C4-2B (cell line): ENCODE measurements at regions not wholly inside any gene's neighbourhood (a gene's known extent, or its start where the extent isn't known, plus 50 kb on each side); places are given as distances from the start of the nearest gene placed in this dataset.

Source experiments
- H3K27ac ChIP-seq: fragments of 450-650 bp; 2 replicates; pipeline ENCODE4 v1.5.1; 2017
- ZFX ChIP-seq: fragments of 450-650 bp; IDR thresholded peaks from 2 replicates; pipeline ENCODE4 v1.6.1; 2017
- TF ChIP-seq, protein P1 (sequence below): fragments of 450-650 bp; conservative IDR thresholded peaks from 2 replicates; pipeline ENCODE4 v1.5.1; 2017; ENCODE audit warnings: mild to moderate bottlenecking

DNA sequence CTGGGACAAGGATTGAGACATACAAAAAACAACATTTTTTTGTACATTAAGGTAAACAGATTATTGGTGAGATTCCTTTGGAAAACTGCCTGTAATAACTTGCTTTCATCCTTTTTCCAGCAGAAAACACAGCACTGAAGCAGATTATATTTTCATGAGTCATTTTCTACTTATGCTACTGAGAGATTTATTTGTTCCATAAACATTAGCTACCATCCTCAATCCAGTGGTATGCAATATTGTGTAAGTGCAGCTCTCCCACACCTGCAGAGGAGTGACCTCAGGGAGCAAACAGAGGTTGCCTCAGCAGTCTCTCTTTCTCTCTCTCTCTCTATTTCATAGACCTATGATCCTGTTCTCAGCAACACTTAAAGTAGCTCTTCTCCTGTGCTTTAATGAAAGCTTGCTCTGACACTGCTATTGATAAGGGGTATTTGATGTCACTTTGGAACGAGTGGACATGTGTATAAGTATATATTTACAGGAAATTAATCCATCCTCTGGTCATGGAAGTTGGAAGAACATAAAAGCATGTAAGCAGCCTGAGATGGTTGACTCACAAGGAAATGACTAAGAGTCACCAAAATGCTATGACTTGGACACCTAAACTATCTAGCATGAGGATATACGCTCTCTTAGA is 163.7 kb upstream of the SPANXC start:
- H3K27ac ChIP-seq, result no peak overlapping the region
- no peak for TF ChIP-seq ZFX
- TF ChIP-seq, protein P1, sequence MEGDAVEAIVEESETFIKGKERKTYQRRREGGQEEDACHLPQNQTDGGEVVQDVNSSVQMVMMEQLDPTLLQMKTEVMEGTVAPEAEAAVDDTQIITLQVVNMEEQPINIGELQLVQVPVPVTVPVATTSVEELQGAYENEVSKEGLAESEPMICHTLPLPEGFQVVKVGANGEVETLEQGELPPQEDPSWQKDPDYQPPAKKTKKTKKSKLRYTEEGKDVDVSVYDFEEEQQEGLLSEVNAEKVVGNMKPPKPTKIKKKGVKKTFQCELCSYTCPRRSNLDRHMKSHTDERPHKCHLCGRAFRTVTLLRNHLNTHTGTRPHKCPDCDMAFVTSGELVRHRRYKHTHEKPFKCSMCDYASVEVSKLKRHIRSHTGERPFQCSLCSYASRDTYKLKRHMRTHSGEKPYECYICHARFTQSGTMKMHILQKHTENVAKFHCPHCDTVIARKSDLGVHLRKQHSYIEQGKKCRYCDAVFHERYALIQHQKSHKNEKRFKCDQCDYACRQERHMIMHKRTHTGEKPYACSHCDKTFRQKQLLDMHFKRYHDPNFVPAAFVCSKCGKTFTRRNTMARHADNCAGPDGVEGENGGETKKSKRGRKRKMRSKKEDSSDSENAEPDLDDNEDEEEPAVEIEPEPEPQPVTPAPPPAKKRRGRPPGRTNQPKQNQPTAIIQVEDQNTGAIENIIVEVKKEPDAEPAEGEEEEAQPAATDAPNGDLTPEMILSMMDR, result no peak

DNA sequence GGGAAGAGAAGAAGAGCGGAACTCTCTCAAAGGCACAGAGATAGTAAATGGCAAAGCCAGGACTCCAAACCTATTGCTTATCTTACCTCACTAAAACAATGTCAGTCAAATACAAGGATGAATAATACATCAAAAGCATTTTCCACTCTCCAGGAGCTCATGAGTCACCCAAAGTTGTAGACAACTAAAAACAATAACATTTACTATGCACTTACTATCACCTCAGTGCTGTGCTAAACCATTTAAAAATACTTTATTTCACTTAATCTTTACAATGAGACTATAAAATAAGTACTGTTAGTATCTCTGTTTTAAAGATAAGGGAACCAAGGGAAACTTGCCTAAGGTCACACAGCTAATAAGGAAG is 163.2 kb upstream of the SPANXC start:
- H3K27ac ChIP-seq, result no peak overlapping the region

DNA sequence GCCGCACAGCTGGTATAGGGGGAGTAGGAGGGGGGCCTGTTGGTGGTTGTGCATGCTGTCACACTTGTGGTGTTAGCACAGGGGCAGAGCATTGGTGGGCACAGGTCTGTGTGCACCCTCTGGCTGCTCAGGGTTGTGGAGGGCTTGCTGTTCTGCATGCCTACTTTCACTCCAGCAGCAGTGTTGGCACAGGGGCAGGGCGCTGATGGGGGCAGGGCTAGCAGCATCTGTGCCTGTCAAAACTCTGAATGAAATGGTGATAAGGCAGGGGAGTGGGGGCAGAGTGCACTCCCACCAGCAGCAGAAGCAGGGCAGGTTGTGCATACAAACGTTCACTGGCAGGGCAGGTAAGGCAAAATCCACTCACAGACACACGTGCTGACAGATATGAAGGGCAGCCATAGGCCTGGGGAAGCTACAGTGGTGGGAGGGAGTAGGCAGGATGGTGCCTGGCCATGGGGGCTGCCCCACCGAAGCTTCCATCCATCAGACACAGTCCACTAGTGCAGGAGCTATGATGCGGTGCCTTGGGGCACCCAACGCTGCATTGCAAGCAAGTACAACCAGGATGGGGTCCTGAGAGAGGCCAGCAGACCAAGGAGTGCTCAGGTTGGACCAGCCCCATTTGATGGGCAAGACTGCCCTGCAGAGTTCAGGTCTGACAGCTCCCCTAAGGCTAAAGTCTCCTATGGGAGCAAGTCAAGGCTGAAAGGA is 160.7 kb upstream of the SPANXC start:
- no peak overlapping the region; the same call in 1 of the 2 replicates for H3K27ac ChIP-seq
- TF ChIP-seq, protein P1, result no peak
- no peak for TF ChIP-seq ZFX

More for the DNA sequence above, 163.2 kb upstream of the SPANXC start:
- TF ChIP-seq, protein P1, result no peak

DNA sequence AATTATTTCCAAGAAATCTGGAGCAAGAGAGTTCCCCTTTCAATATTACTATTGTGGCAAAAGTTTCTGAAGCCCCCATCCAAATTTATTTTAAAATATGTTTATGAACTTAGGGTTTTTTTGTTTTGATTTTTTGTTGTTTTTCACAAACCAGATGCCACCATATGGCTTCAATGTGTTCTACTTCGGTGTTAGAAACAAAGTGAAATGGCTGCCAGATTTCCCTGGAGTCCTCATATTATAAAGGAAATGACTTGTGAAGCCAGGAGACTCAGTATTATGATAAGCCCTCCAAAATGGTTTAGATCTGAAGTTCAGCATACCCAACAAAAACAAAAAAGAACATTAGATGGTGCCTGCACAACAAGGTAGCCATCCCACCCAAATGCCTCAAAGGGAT is 154.2 kb upstream of the SPANXC start:
- no peak for TF ChIP-seq ZFX
- TF ChIP-seq, protein P1, result no peak

DNA sequence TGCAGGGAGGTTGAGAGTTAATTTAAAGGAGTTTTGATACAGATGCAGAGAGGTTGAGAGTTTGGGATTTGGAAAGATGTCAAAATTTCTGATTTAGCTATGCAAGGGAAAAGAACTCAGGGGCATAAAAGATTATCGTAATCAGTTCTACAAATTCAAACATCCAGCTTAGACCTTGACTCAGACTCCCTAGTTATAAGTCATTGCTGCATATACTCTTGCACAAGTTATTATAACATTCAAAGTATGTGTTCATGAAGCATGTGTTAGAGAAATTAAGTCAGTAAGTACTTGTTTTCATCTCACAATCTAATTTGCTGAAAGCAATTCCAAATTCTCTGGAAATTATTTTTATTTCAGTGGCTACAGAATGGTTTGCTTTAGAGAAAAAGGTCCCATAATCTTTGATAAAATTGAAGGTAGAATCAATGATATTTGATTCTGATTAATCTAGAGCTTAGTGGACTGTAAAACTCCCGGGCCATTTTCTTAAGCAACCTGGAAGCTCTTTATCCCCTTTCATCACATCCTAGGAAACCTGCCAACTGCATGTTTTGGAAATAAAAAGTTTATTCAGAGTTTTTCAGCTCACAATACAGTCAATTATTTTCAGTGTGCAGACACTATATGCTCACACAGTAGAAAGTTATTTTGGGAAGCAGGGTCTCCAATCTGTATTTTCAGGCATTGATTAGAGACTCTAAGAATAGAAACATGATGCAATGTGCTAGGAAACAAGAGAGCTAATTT is 132.9 kb upstream of the SPANXC start:
- H3K27ac ChIP-seq, result no peak overlapping the region
- TF ChIP-seq, protein P1, result no peak
- no peak for TF ChIP-seq ZFX

More for the DNA sequence above, 154.2 kb upstream of the SPANXC start:
- no peak overlapping the region for H3K27ac ChIP-seq

DNA sequence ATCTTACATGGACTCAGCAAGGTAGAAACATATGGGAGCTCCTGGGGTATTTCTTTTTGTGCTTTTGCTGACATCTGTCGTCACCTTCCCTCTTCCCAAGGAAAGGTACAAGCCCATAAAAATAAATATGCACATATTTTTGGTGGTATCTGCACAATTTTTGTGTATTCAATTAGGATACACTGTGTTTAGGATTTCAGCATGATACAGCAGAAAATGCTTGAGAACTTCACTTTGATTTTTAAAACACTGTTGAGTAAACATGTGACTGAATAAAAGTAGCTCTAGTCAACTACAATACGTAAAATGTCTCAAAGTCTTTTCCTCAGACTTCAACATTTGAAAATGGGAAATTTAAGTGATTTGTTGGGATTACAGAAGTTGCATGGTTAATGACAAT is 99.4 kb upstream of the SPANXC start:
- TF ChIP-seq ZFX, result no peak
- TF ChIP-seq, protein P1, result no peak
- no peak overlapping the region for H3K27ac ChIP-seq

DNA sequence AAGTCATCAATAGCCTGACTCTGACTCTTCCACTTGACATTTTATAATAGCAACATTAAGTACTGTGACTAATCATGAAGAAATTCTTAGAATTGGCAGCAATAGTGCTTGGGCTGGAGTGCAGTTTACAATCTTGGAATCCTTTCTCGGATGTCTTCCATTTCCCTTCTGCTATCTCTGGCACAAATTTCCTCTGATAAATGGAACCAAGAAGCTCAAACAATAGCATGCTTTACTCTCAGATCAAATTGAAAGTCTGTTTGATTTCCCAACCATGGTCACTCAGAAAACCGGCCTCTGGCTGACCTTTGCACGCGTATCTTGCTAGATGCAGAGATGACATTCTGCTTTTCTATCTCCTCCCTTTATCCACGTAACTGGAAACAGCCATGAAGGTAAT is 99.0 kb upstream of the SPANXC start:
- no peak for TF ChIP-seq ZFX
- TF ChIP-seq, protein P1, result no peak
- H3K27ac ChIP-seq, result no peak overlapping the region
